Neural cell (in vitro differentiated cells): ENCODE measurements at regions not wholly inside any gene's neighbourhood (a gene's known extent, or its start where the extent isn't known, plus 50 kb on each side); places are given as distances from the start of the nearest gene placed in this dataset.

Source experiments
- H2AFZ ChIP-seq: fragments of 200-600, 300-800 bp; sonication (generic), shearing (Covaris generic); 2 replicates; pipeline ENCODE4 v1.6.0; 2014; ENCODE audit warnings: low read depth, mild to moderate bottlenecking, antibody characterized with exemption, low read length, moderate library complexity
- H3F3A ChIP-seq: fragments of 200-600 bp; shearing (Covaris generic); 2 replicates; pipeline ENCODE4 v1.6.1; 2016; ENCODE audit warnings: mild to moderate bottlenecking, moderate library complexity, mixed read lengths, antibody characterized with exemption, low read length; ENCODE audit not compliant: insufficient read depth, poor library complexity, severe bottlenecking
- H3K27ac ChIP-seq: fragments of 200-600, 300-800 bp; sonication (generic), shearing (Covaris generic); 2 replicates; pipeline ENCODE4 v1.5.1; 2014; ENCODE audit warnings: mild to moderate bottlenecking, low read length, moderate library complexity
- H3K27me3 ChIP-seq: fragments of 300-800, 200-600 bp; sonication (generic), shearing (Covaris generic); 2 replicates; pipeline ENCODE4 v1.6.0; 2014; ENCODE audit warnings: mild to moderate bottlenecking, low read depth, low read length, moderate library complexity; ENCODE audit not compliant: insufficient read depth
- H3K36me3 ChIP-seq: fragments of 300-800, 200-600 bp; sonication (generic), shearing (Covaris generic); 2 replicates; pipeline ENCODE4 v1.5.1; 2014; ENCODE audit warnings: mild to moderate bottlenecking, antibody characterized with exemption, low read length, moderate library complexity; ENCODE audit not compliant: insufficient read depth
- H3K4me2 ChIP-seq: fragments of 300-800, 200-600 bp; sonication (generic), shearing (Covaris generic); 2 replicates; pipeline ENCODE4 v1.6.0; 2014; ENCODE audit warnings: mild to moderate bottlenecking, low read length
- H3K4me3 ChIP-seq: fragments of 300-800, 200-600 bp; sonication (generic), shearing (Covaris generic); 2 replicates; pipeline ENCODE4 v1.5.1; 2014; ENCODE audit warnings: mild to moderate bottlenecking, low read length, moderate library complexity
- H3K79me2 ChIP-seq: fragments of 200-600 bp; shearing (Covaris generic); replicated peaks from 2 replicates; pipeline ENCODE4 v1.6.0; 2014; ENCODE audit warnings: mild to moderate bottlenecking, low read length, moderate library complexity; ENCODE audit not compliant: insufficient read depth
- H3K9ac ChIP-seq: fragments of 300-800, 200-600 bp; sonication (generic), shearing (Covaris generic); 2 replicates; pipeline ENCODE4 v1.6.1; 2016; ENCODE audit warnings: mild to moderate bottlenecking, low read length, mixed read lengths
- H3K9me2 ChIP-seq: fragments of 200-600 bp; shearing (Covaris generic); 2 replicates; pipeline ENCODE4 v1.6.1; 2016; ENCODE audit warnings: mild to moderate bottlenecking, low read length, mixed read lengths; ENCODE audit not compliant: insufficient read depth
- H3K9me3 ChIP-seq: fragments of 200-600, 300-800 bp; sonication (generic), shearing (Covaris generic); 2 replicates; pipeline ENCODE4 v1.6.1; 2016; ENCODE audit warnings: mild to moderate bottlenecking, mixed run types, low read length, moderate library complexity, mixed read lengths
- H4K20me1 ChIP-seq: fragments of 200-600 bp; shearing (Covaris generic); 2 replicates; pipeline ENCODE4 v1.6.1; 2016; ENCODE audit warnings: mild to moderate bottlenecking, mixed run types; ENCODE audit not compliant: insufficient read depth
- CTCF ChIP-seq: fragments of 450-650 bp; IDR thresholded peaks from 2 replicates; pipeline ENCODE4 v1.5.1; 2014; ENCODE audit warnings: antibody characterized with exemption, mild to moderate bottlenecking, moderate library complexity; ENCODE audit not compliant: poor library complexity, severe bottlenecking
- EP300 ChIP-seq: fragments of 450-650 bp; conservative IDR thresholded peaks from 2 replicates; pipeline ENCODE4 v1.6.1; 2014; ENCODE audit warnings: antibody characterized with exemption, mild to moderate bottlenecking, moderate library complexity; ENCODE audit not compliant: poor library complexity, severe bottlenecking
- EZH2 ChIP-seq: fragments of 200-600, 300-800 bp; shearing (Covaris generic), sonication (generic); IDR thresholded peaks from 2 replicates; pipeline ENCODE4 v1.6.1; 2014; ENCODE audit warnings: antibody characterized with exemption, low read length, borderline replicate concordance, mild to moderate bottlenecking; ENCODE audit not compliant: insufficient read depth, poor library complexity, severe bottlenecking
- MXI1 ChIP-seq: fragments of 450-650 bp; conservative IDR thresholded peaks from 2 replicates; pipeline ENCODE4 v1.6.1; 2014; ENCODE audit warnings: antibody characterized with exemption, mild to moderate bottlenecking; ENCODE audit not compliant: poor library complexity, severe bottlenecking
- POLR2AphosphoS5 ChIP-seq: IDR thresholded peaks from 2 replicates; pipeline ENCODE4 v1.6.1; 2012
- RAD21 ChIP-seq: fragments of 450-650 bp; conservative IDR thresholded peaks from 2 replicates; pipeline ENCODE4 v1.6.1; 2014; ENCODE audit warnings: antibody characterized with exemption, mild to moderate bottlenecking, moderate library complexity
- REST ChIP-seq: IDR thresholded peaks from 2 replicates; pipeline ENCODE4 v1.6.1; 2012; ENCODE audit warnings: borderline replicate concordance
- SMC3 ChIP-seq: fragments of 450-650 bp; conservative IDR thresholded peaks from 2 replicates; pipeline ENCODE4 v1.6.1; 2014; ENCODE audit warnings: antibody characterized with exemption, mild to moderate bottlenecking, moderate library complexity; ENCODE audit not compliant: poor library complexity
- TAF1 ChIP-seq: IDR thresholded peaks from 2 replicates; pipeline ENCODE4 v1.6.1; 2012; ENCODE audit warnings: low read depth

GRCh38 chrX:20472148-20472547 lies 205.4 kb upstream of the RPS6KA3 start:
- Histone ChIP-seq H3K4me2 (no peak overlapping the region), H3F3A (no peaks in the 10 kb centered on the region), H2AFZ (no peak overlapping the region), H3K9ac (no peak overlapping the region), H3K4me3 (no peak overlapping the region), H3K36me3 (no peaks in the 10 kb centered on the region), H3K27me3 (no peaks in the 10 kb centered on the region), H3K79me2 (no peaks in the 10 kb centered on the region), H3K27ac (no peak overlapping the region), H4K20me1 (no peaks in the 10 kb centered on the region), H3K9me3 (no peaks in the 10 kb centered on the region), H3K9me2 (no peaks in the 10 kb centered on the region)
- TF ChIP-seq POLR2AphosphoS5 (no peak), TAF1 (no peak), SMC3 (no peak), EP300 (no peak), EZH2 (no peak), CTCF (no peak), RAD21 (no peak), REST (no peak), MXI1 (no peak)

GRCh38 chrX:20471483-20471882 lies 204.8 kb upstream of the RPS6KA3 start:
- no peaks in the 10 kb centered on the region for H4K20me1 ChIP-seq
- H3K79me2 ChIP-seq, result no peaks in the 10 kb centered on the region
- no peaks in the 10 kb centered on the region for H3K9me3 ChIP-seq
- H3K27ac ChIP-seq, result no peak overlapping the region
- no peak for TF ChIP-seq RAD21
- TF ChIP-seq CTCF, result no peak
- no peak for TF ChIP-seq TAF1
- no peak for TF ChIP-seq POLR2AphosphoS5
- no peak for TF ChIP-seq REST
- no peak for TF ChIP-seq MXI1
- TF ChIP-seq EZH2, result no peak
- H3F3A ChIP-seq, result no peaks in the 10 kb centered on the region
- H3K9me2 ChIP-seq, result no peaks in the 10 kb centered on the region
- no peak overlapping the region for H3K4me2 ChIP-seq
- H3K27me3 ChIP-seq, result no peaks in the 10 kb centered on the region
- no peak overlapping the region for H3K4me3 ChIP-seq
- no peak overlapping the region for H2AFZ ChIP-seq
- no peaks in the 10 kb centered on the region for H3K36me3 ChIP-seq
- no peak overlapping the region for H3K9ac ChIP-seq
